Right lobe of liver (tissue), 6 donors: ENCODE measurements at regions not wholly inside any gene's neighbourhood (a gene's known extent, or its start where the extent isn't known, plus 50 kb on each side); places are given as distances from the start of the nearest gene placed in this dataset.

Source experiments
- ATAC-seq, 4 donors: fragments of 200-7000 bp; cut with Tn5 transposase; one replicate each; pipeline ENCODE4 v1.9.1; 2020; ENCODE audit warnings: mild to moderate bottlenecking in 4 of 4, moderate library complexity in 4 of 4
- DNase-seq, 3 donors: peaks; one replicate each; pipeline ENCODE4 v3.0.0-alpha.2; 2020
- H3K27ac ChIP-seq, 3 donors: fragments of 200-600 bp; one replicate each; pipeline ENCODE4 v1.8.0; 2022
- H3K27me3 ChIP-seq, 2 donors: fragments of 200-600 bp; one replicate each; pipeline ENCODE4 v1.8.0; 2022
- H3K36me3 ChIP-seq, 4 donors: fragments of 200-600 bp; sonication (generic) in 1 of 4; one replicate each; pipeline versions ENCODE4 v1.5.1 to v1.8.0; 2017 to 2022; ENCODE audit warnings: control low read depth in 1 of 4
- H3K4me1 ChIP-seq, 4 donors: fragments of 200-600 bp; sonication (generic) in 1 of 4; one replicate each; pipeline versions ENCODE4 v1.5.1 to v1.8.0; 2017 to 2022; ENCODE audit warnings: control low read depth in 1 of 4
- H3K4me3 ChIP-seq, 3 donors: fragments of 200-600 bp; one replicate each; pipeline ENCODE4 v1.8.0; 2022
- H3K9me3 ChIP-seq, 4 donors: fragments of 200-600 bp; sonication (generic) in 1 of 4; one replicate each; pipeline versions ENCODE4 v1.5.1 to v1.8.0; 2017 to 2022; ENCODE audit warnings: control low read depth in 1 of 4
- POLR2A ChIP-seq: fragments of 450-650 bp; IDR thresholded peaks from one replicate; pipeline ENCODE4 v1.6.1; 2017; ENCODE audit warnings: antibody characterized with exemption, mild to moderate bottlenecking
- WGBS: methylation state at CpG from one replicate; pipeline ENCODE4 v1.1.6; 2018; ENCODE audit warnings: low coverage, low lambda C conversion rate; ENCODE audit not compliant: insufficient coverage; ENCODE audit errors: missing lambda C conversion rate; 5-methylcytosine and 5-hydroxymethylcytosine counted together
- intact Hi-C, 2 donors: fragments of 100-400 bp; cut with DNase I; formaldehyde crosslinking; loops; one replicate each; pipeline versions ENCODE4 v1.11.2 to v1.14.1; 2022
- TF ChIP-seq, protein P1 (sequence below), 4 donors: fragments of 200-600 bp in 3 of 4; fragments of 450-650 bp in 1 of 4; IDR thresholded peaks; one replicate each; pipeline versions ENCODE4 v1.5.1 to v1.8.0; 2016 to 2022; ENCODE audit warnings: antibody characterized with exemption in 4 of 4, mild to moderate bottlenecking in 2 of 4
- donor health status: DM: no; HTN: yes; CAD: no.
- donor health status: DM: no; HTN: no; CAD: no.
- donor health status: DM: no; HTN: no; CAD: no.
- donor health status: DM: no; HTN: yes; CAD: no.
- donor health status: DM: no; HTN: yes; CAD: no.

DNA sequence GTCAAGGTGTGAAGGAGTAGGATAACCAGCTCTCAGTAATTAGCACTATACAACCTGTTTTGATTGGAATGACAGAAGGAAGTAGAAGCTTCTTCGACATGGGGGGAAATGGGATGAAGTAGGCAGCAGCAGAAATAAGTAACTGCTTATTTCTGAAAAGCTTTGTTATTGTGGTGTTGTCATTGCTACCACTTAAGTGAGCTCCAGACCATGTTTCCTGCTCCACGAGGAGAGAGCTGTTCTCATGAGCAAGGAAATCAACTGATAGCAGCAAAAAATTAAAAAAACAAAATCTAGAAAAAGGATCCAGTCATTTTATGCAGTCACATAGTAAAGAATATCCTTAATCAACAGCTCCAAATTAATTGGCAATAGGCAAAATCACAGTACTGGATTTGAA lies 106.1 kb upstream of the TLL1 start:
- intact Hi-C loops, result no loop called here
- H3K4me1 ChIP-seq, result no peaks in the 10 kb centered on the region
- no peak overlapping the region for H3K27ac ChIP-seq
- H3K9me3 ChIP-seq, result no peaks in the 10 kb centered on the region
- ATAC-seq (no peak), DNase-seq (no peak)
- no peak for TF ChIP-seq POLR2A
- TF ChIP-seq, protein P1, sequence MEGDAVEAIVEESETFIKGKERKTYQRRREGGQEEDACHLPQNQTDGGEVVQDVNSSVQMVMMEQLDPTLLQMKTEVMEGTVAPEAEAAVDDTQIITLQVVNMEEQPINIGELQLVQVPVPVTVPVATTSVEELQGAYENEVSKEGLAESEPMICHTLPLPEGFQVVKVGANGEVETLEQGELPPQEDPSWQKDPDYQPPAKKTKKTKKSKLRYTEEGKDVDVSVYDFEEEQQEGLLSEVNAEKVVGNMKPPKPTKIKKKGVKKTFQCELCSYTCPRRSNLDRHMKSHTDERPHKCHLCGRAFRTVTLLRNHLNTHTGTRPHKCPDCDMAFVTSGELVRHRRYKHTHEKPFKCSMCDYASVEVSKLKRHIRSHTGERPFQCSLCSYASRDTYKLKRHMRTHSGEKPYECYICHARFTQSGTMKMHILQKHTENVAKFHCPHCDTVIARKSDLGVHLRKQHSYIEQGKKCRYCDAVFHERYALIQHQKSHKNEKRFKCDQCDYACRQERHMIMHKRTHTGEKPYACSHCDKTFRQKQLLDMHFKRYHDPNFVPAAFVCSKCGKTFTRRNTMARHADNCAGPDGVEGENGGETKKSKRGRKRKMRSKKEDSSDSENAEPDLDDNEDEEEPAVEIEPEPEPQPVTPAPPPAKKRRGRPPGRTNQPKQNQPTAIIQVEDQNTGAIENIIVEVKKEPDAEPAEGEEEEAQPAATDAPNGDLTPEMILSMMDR (IDR thresholded peaks at IDR 0.05), result no peak
- H3K36me3 ChIP-seq, result no peaks in the 10 kb centered on the region
- WGBS, result 8% methylated on average over 2 of the region's 2 CpGs
- no peaks in the 10 kb centered on the region for H3K27me3 ChIP-seq
- no peak overlapping the region for H3K4me3 ChIP-seq

DNA sequence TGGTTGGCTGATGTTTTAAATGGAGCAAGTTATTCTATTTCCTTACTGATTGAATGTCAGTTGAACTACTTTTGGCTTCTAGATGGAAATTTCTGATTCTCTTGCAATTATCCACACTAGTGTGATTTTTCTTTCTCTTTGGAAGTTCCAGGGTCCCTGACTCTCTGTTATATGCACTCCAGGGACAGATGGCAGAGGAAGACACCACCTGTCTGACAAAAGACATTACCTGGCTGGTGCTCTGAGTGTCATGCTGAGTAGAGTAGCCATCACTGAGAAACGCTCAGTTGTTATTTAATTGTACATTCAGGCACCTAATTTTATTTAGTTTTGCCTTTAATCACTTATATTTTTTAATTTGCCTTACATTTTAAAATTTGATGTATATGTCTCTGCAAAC lies 105.4 kb upstream of the TLL1 start:
- H3K4me1 ChIP-seq, result no peaks in the 10 kb centered on the region
- no peaks in the 10 kb centered on the region for H3K27me3 ChIP-seq
- WGBS, result 83% methylated on average over 1 of the region's 1 CpG
- TF ChIP-seq, protein P1 (IDR thresholded peaks at IDR 0.05), result no peak
- no peak for TF ChIP-seq POLR2A
- DNase-seq (no peak), ATAC-seq (no peak)
- intact Hi-C loops, result no loop called here
- no peak overlapping the region for H3K4me3 ChIP-seq
- no peaks in the 10 kb centered on the region for H3K36me3 ChIP-seq
- H3K27ac ChIP-seq, result no peak overlapping the region
- H3K9me3 ChIP-seq, result no peaks in the 10 kb centered on the region

DNA sequence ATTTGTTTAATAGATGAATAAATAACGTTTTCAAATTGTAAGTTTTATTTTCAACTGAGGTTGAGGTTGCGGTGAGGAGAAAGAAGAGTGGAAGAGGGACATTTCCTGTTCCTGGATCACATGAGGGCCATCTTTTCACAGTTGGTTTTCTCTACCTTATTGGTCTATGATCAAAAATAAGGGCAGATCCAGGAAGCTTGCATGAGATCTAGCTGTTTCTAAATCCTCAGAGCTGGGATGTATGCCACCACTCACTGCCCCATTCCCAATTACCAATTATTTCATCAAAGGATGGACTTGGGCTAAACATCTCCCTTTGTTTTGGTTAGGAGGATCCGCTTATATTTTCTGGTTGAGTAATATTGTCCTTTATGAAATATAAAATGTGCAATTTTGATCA lies 104.8 kb upstream of the TLL1 start:
- no peaks in the 10 kb centered on the region for H3K9me3 ChIP-seq
- H3K36me3 ChIP-seq, result no peaks in the 10 kb centered on the region
- WGBS, result 84% methylated on average over 3 of the region's 3 CpGs
- H3K4me3 ChIP-seq, result no peak overlapping the region
- H3K27ac ChIP-seq, result no peak overlapping the region
- ATAC-seq (no peak), DNase-seq (no peak)
- no peak for TF ChIP-seq POLR2A
- TF ChIP-seq, protein P1 (IDR thresholded peaks at IDR 0.05), result no peak
- H3K4me1 ChIP-seq, result no peaks in the 10 kb centered on the region
- intact Hi-C loops, result no loop called here
- no peaks in the 10 kb centered on the region for H3K27me3 ChIP-seq

- WGBS, result 67% methylated on average over 1 of the region's 1 CpG
These were observed 98.7 kb upstream of the TLL1 start for GRCh38 chr4:165774326-165774725.

More at GRCh38 chr4:165774326-165774725, 98.7 kb upstream of the TLL1 start:
- no peak for TF ChIP-seq POLR2A
- TF ChIP-seq, protein P1 (IDR thresholded peaks at IDR 0.05), result no peak
- no peaks in the 10 kb centered on the region for H3K27me3 ChIP-seq
- H3K36me3 ChIP-seq, result no peaks in the 10 kb centered on the region
- H3K4me1 ChIP-seq, result no peaks in the 10 kb centered on the region
- intact Hi-C loops, result no loop called here
- ATAC-seq (no peak), DNase-seq (no peak)
- no peaks in the 10 kb centered on the region for H3K9me3 ChIP-seq
- H3K27ac ChIP-seq, result no peak overlapping the region
- H3K4me3 ChIP-seq, result no peak overlapping the region
